Stimulated activated CD8-positive, alpha-beta memory T cell treated with anti-CD3 and anti-CD28 coated beads, Interleukin-12 subunit alpha, Interleukin-12 subunit beta, amount 100 ng/mL, for 24 hours (primary cell): ENCODE measurements at regions not wholly inside any gene's neighbourhood (a gene's known extent, or its start where the extent isn't known, plus 50 kb on each side); places are given as distances from the start of the nearest gene placed in this dataset.
A peak's percentile ranks its signal among the peaks of the same experiment; 100 is the strongest.
"Not testable (repeated sequence)": the region's sequence is repeated elsewhere in the genome, so short reads cannot be mapped to it uniquely, and the experiment has no call there.

Experiments
- DNase-seq: peaks from one replicate; pipeline ENCODE4 v3.0.0-alpha.2; 2020; ENCODE audit errors: extremely low read depth

GRCh38 chr6:9024246-9024645 lies 588.9 kb upstream of the SLC35B3 start:
- DNase-seq = not testable (repeated sequence)

DNA sequence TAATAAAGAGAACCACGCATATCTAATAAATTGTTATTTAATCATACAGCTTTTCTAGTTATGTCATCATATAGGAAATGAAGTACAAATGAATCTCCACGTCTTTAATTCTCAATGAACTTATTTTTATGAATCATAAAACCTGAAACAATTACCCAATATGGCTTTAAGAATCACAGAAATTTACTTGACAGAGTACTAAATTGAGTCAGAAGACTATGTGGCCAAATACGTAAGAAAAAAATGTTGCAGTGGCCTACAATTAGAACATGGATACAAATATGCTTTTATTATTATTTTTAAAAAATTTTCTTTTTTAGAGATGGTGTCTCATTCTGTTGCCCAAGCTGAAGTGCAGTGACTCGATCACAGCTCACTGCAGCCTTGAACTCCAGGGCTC lies 584.7 kb upstream of the SLC35B3 start:
- DNase-seq = no peak

- DNase-seq = no peak
These were observed 574.6 kb upstream of the SLC35B3 start for GRCh38 chr6:9009931-9010330.

DNA sequence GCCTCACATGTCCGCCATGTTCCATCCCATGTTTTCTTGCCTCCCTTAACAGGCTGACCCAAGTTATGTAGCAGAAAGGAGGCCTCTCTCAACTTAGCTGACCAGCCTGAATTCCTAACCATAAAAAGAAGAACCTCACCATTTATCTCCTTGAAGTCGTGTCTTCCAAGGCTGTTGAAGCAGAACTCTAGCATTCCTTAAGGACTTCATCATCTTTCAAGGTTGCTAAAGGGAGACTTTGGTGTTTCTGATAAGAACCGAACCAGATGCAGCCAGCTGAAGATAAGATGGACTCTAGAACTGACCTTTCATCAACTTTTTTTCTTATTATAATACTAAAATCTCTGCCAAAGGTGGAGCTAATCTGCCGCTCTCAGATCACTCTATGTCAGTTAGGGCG lies 571.7 kb upstream of the SLC35B3 start:
- DNase-seq = no peak

DNA sequence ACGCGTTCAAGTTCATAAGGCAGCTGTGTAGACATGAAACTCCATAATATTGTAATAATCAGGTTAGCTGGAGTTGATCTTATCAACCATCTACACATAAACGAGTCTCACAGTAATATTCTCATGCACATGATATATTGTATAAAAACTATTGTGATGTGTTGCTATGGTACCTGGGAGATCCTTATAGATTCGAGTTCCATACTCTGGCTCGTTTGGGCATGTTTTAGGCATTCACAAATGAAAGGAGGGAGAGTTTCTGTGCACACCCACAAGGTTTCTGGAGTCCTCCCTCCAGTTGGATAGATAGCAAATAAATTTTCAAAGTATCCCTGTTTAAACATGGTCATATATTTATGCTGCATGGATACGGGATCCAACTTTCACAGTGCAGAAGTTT lies 567.5 kb upstream of the SLC35B3 start:
- no peak for DNase-seq

DNA sequence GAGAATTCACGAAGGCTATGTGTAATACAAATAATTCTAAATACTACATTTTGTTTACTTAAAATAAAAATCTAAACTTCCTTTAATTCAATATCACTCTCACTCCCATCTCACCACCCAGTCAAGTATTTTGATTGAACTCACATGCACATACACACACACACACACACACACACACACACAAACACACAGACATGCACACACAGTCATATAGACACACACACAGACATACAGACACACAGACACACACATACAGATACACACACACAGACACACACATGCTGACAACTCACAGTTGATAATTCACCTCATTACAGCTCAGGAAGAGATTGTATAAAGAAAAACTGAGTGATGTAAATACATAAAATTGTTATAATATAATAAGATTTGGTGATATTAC lies 559.8 kb upstream of the SLC35B3 start:
- no peak for DNase-seq

GRCh38 chr6:8993111-8993510 lies 557.8 kb upstream of the SLC35B3 start:
- DNase-seq = no peak

DNA sequence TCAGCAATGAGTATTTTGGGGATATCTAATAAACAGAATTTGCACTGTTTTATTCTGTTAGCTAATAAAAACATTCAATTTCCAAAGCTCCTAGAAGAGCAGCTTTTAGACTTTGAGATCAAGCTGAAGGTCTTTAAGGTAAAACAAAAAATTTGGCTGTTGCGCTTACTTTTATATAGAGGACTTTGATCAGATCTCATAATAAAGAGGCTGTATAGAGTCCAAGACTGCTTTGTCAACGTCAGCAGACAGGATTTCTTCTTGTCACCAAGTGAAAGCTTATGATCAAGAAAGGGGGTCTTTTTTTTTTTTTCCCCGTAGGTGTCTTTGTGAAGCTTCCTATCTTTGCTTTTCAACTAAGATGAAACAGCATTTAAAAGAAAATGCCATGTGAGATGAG lies 556.5 kb upstream of the SLC35B3 start:
- DNase-seq = no peak

DNA sequence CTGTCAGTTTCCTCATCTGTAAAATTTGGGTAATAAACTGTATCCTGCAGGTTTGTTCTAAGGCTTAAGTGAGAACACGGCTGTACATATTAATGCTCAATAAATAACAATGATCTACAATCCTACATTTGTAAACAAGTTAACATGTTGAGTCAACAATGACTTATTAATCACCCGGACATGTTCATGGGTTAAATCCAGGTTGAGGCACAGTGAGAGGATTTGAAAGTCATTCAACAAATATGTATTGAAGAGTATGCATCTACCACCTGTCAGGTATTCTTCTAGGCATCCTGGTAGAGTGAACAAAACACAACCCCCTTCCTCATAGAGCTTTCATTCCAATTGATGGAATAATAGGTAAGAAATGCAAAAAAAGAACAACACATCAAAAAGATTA lies 554.7 kb upstream of the SLC35B3 start:
- no peak for DNase-seq

- DNase-seq = peak; percentile 9
These were observed 547.9 kb upstream of the SLC35B3 start for GRCh38 chr6:8983202-8983688.

DNA sequence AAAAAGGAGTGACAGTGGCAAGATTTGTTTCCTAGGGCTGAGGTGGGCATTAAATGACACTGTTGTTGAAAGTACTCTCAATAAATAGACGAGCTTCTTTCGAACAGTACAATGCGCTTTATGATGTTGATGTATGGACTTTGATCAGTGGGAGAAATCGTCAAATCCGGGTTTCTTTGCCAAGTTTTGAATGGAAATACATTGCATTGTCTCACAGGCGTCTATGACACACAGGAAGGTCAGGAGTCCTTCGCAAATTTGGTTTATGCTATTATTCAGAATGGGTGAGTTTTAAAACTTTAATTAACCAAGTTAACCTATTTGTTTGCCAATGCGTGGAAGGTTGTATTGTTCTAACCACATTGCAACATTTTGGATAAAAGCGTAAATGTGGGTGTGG lies 547.3 kb upstream of the SLC35B3 start:
- DNase-seq = no peak

DNA sequence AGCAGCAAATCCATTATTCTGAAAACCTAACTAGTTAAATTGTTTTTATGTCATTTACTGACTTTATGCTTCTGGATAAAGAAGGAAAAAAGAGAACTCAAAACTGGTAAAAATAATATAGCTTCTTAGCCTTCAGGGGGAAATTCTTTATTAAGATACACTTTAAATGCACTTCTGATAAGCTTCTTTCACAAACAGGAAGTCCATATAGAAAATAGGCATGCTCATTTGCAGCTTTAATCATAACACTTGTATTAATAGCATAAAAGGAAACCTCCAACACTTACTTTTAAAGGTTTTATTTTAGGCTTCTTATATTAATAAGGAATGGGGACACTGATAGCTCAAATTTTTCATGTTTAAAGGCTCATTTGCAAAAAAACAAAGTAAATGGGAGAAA lies 538.0 kb upstream of the SLC35B3 start:
- DNase-seq = no peak

DNA sequence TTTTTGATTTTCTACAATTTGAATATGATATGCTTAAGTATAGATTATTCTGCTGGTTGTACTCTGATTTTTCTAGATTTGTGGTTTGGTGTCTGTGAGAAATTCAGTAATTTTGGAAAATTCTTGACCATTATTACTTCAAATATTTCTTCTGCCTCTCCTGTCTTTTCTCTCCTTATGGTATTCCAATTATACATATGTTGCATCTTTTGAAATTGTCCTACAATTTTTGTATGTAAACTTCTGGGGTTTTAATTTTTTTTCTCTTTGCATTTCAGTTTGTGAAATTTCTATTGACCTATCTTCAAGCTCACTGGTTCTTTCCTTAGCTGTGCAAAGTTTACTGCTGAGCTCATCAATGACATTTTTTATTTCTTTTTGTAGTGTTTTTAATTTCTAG lies 534.4 kb upstream of the SLC35B3 start:
- DNase-seq = no peak

- DNase-seq = no peak
These were observed 523.7 kb upstream of the SLC35B3 start for GRCh38 chr6:8958894-8959511.

GRCh38 chr6:8953310-8953709 lies 518.0 kb upstream of the SLC35B3 start:
- DNase-seq = no peak

DNA sequence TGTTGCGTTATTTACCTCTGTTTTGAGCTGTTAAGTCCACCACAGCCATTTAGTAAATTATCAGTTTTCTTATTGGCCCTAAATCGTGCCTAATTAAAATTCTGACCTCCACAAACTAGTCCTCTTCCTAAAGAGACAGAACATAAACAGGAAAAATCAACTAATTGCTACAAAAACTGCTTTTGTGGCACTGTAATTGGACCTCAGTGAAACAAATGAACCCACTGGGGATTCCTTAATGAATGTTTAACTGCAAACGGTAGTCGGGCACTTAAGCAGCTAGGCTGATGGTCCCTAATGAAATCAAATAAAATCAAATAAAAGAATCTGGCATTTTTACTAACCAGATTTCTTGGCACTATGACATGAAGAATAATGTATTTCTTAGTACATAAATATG lies 513.4 kb upstream of the SLC35B3 start:
- no peak for DNase-seq

- DNase-seq = no peak
These were observed 512.6 kb upstream of the SLC35B3 start for GRCh38 chr6:8947900-8948299.

DNA sequence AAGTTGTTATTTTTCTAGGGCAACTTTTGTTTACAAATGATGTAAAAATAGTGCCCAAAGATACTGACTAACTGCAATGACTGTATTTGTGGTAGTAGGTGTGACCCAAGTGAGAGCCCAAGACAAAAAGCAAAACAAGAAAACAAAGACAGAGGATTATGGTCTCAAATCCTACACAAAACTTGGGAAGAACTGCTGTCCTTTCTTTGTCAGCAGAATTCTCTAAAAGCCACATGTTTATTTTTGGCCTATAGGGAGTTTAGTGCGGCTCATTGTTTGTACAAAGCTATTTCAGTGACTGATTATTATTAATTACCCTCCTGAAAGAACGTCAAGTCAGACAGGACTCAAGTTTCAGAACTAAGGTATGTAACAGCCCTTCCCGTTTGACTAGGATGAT lies 509.2 kb upstream of the SLC35B3 start:
- no peak for DNase-seq

- no peak for DNase-seq
These were observed 507.7 kb upstream of the SLC35B3 start for GRCh38 chr6:8943073-8943472.

DNA sequence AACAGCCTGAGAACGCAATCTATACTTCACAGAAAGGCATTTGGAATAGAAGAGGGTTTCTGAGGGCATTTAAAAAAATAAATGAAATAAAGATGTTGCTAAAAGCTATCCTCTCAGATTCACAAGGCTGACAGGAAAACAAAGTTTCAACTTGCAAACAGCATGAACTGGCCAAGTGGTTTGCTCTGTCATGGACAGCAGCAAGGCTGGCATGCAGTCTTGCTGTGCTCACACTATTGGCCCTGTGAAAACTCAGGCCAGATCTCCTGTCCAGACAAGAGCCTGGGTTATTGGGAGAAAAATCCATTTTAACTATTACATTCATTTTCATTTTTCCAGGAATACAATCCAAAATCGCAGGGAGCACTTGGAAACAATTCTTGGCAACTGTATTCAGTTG lies 506.2 kb upstream of the SLC35B3 start:
- DNase-seq = no peak

GRCh38 chr6:8940356-8940755 lies 505.0 kb upstream of the SLC35B3 start:
- no peak for DNase-seq

GRCh38 chr6:8939615-8940014 lies 504.3 kb upstream of the SLC35B3 start:
- no peak for DNase-seq

GRCh38 chr6:8934318-8934717 lies 499.0 kb upstream of the SLC35B3 start:
- no peak for DNase-seq

GRCh38 chr6:8930009-8930408 lies 494.7 kb upstream of the SLC35B3 start:
- no peak for DNase-seq
